ENCODE measurements at regions not wholly inside any gene's neighbourhood (a gene's known extent, or its start where the extent isn't known, plus 50 kb on each side); places are given as distances from the start of the nearest gene placed in this dataset.

DNA sequence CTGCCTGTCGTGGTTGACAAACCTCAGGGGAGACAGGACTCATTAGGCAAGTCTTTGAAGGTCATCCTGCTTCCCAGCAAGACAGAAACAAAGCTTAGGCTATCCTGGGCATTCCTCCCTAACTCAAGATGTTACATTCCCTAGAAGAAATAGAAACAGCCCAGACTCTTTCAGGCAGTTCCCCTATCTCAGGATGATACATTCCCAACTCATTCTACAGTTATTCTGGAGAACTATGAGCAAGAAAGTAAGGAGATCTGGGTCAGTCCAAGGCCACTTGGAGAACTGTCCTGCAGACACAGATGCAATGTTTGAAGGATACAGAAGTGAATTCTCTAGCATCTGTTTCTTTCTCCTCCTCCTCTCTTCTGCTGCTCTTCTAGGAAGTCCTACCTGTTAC, 220.1 kb upstream of the NCKAP5 start:
- Histone ChIP-seq H3K27me3 (ENCODE audit: insufficient read depth, low read length) (no peaks in the 10 kb centered on the region), H4K5ac (ENCODE audit: insufficient read length, low read depth, low read length) (no peak overlapping the region), H2BK5ac (ENCODE audit: insufficient read length, low read length) (no peak overlapping the region), H2BK12ac (ENCODE audit: insufficient read length, low read depth, low read length) (no peak overlapping the region), H3T11ph (ENCODE audit: low read length) (no peak overlapping the region), H3K79me2 (ENCODE audit: insufficient read depth, low read length) (no peaks in the 10 kb centered on the region), H3K79me1 (ENCODE audit: insufficient read depth, low read depth, low read length, poor library complexity, severe bottlenecking) (no peaks in the 10 kb centered on the region), H2BK120ac (ENCODE audit: low read depth, low read length, poor library complexity, severe bottlenecking) (no peak overlapping the region), H3K9ac (ENCODE audit: extremely low read depth, insufficient read length, low read length) (no peak overlapping the region), H3K9me3 (ENCODE audit: control insufficient read depth, low read depth, low read length) (no peaks in the 10 kb centered on the region), H2AFZ (ENCODE audit: low read length) (no peak overlapping the region), H3K18ac (ENCODE audit: insufficient read length, low read depth, low read length) (no peak overlapping the region), H3K56ac (ENCODE audit: insufficient read length, low read depth, low read length) (no peak overlapping the region), H3K4me1 (ENCODE audit: insufficient read depth, low read length) (no peaks in the 10 kb centered on the region; the same call in 1 of the 2 replicates), H3K4ac (ENCODE audit: low read depth, low read length) (no peak overlapping the region), H2BK20ac (ENCODE audit: low read depth, low read length, poor library complexity, severe bottlenecking) (no peak overlapping the region), H4K20me1 (ENCODE audit: control insufficient read depth, insufficient read depth, insufficient read length) (no peaks in the 10 kb centered on the region), H3K27ac (ENCODE audit: insufficient read length, low read depth, low read length) (no peak overlapping the region), H3K23me2 (ENCODE audit: insufficient read length, low read depth, low read length, poor library complexity, severe bottlenecking) (no peaks in the 10 kb centered on the region), H2AK5ac (ENCODE audit: insufficient read length, low read length) (no peak overlapping the region), H3K23ac (ENCODE audit: insufficient read length, low read depth, low read length) (no peak overlapping the region), H3K14ac (ENCODE audit: insufficient read depth, low read length) (no peak overlapping the region), H4K91ac (ENCODE audit: insufficient read length, low read depth, low read length) (no peak overlapping the region), H4K8ac (replicated peaks; ENCODE audit: insufficient read length, low read depth, low read length) (no peak overlapping the region), H2BK15ac (ENCODE audit: low read depth, low read length) (no peak overlapping the region), H3K4me2 (ENCODE audit: insufficient read depth, insufficient read length, low read length) (no peak overlapping the region)
- DNase-seq, result no peak
- TF ChIP-seq, protein P1, sequence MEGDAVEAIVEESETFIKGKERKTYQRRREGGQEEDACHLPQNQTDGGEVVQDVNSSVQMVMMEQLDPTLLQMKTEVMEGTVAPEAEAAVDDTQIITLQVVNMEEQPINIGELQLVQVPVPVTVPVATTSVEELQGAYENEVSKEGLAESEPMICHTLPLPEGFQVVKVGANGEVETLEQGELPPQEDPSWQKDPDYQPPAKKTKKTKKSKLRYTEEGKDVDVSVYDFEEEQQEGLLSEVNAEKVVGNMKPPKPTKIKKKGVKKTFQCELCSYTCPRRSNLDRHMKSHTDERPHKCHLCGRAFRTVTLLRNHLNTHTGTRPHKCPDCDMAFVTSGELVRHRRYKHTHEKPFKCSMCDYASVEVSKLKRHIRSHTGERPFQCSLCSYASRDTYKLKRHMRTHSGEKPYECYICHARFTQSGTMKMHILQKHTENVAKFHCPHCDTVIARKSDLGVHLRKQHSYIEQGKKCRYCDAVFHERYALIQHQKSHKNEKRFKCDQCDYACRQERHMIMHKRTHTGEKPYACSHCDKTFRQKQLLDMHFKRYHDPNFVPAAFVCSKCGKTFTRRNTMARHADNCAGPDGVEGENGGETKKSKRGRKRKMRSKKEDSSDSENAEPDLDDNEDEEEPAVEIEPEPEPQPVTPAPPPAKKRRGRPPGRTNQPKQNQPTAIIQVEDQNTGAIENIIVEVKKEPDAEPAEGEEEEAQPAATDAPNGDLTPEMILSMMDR (conservative IDR thresholded peaks at IDR 0.05), result no peak
- WGBS (ENCODE audit: extremely low coverage, insufficient read length, low lambda C conversion rate), result no CpG with 5 or more reads among the region's 1 CpG
- Mint-ChIP-seq H3K27ac (no peak overlapping the region), H3K9me3 (peaks cover 2% of the 10 kb centered on the region in 2 experiments; a peak in 3 of 5 replicates), H3K4me1 (peaks cover 6 to 8% of the 10 kb centered on the region in 2 experiments), H3K27me3 (ENCODE audit: low read depth) (no peaks in the 10 kb centered on the region), H3K4me3 (no peak overlapping the region), H3K36me3 (ENCODE audit: insufficient read depth in 1 of 3, low read depth in 3 of 3) (peaks cover 0 to 2% (median 0%) of the 10 kb centered on the region in 3 experiments; a peak in 1 of 7 replicates)
